GM12891 (cell line): ENCODE measurements at regions not wholly inside any gene's neighbourhood (a gene's known extent, or its start where the extent isn't known, plus 50 kb on each side); places are given as distances from the start of the nearest gene placed in this dataset.

ENCODE experiments used
- POLR2A ChIP-seq: IDR thresholded peaks from 2 replicates; pipeline ENCODE4 v1.6.1; 2011; ENCODE audit warnings: low read depth, low read length, control low read depth
- POLR2AphosphoS5 ChIP-seq: IDR thresholded peaks from 2 replicates; pipeline ENCODE4 v1.6.1; 2011; ENCODE audit warnings: low read depth, low read length, control low read depth

DNA sequence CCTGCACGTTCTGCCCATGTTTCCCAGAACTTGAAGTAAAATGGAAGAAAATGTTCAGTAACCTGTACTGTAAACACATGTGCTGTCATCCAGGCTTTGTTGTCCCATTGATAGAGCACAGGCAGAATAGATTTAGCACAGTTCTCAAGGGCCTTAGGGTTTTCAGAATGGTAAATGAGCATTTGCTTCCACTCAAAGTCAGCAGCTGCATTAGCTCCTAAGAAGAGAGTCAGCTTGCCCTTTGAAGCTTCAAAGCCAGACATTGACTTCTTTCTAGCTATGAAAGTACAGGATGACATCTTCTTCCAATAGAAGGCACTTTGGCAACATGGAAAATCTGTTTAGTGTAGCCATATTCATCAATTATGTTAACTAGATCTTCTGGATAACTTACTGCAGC lies 76.2 kb upstream of the TMEM108 start:
- no peak for TF ChIP-seq POLR2AphosphoS5
- no peak for TF ChIP-seq POLR2A
